HG03108 (cell line): ENCODE measurements at regions not wholly inside any gene's neighbourhood (a gene's known extent, or its start where the extent isn't known, plus 50 kb on each side); places are given as distances from the start of the nearest gene placed in this dataset.
"Not testable (repeated sequence)": the region's sequence is repeated elsewhere in the genome, so short reads cannot be mapped to it uniquely, and the experiment has no call there.

Source experiments
- ATAC-seq: cut with Tn5 transposase; IDR thresholded peaks from one replicate; pipeline ENCODE4 v1.9.1; 2021; ENCODE audit warnings: moderate library complexity; ENCODE audit not compliant: unreplicated experiment

GRCh38 chr5:87756951-87757350 lies 344.2 kb upstream of the CCNH start:
- ATAC-seq = no peak

GRCh38 chr5:87755360-87755759 lies 342.6 kb upstream of the CCNH start:
- ATAC-seq = no peak

GRCh38 chr5:87754009-87754757 lies 341.5 kb upstream of the CCNH start:
- ATAC-seq = no peak

- ATAC-seq = no peak
Measured at GRCh38 chr5:87752362-87752761, 339.6 kb upstream of the CCNH start.

- no peak for ATAC-seq
Measured at GRCh38 chr5:87751824-87752223, 339.1 kb upstream of the CCNH start.

- no peak for ATAC-seq
Measured at GRCh38 chr5:87746891-87747377, 334.2 kb upstream of the CCNH start.

GRCh38 chr5:87746341-87746740 lies 333.6 kb upstream of the CCNH start:
- no peak for ATAC-seq

- ATAC-seq = no peak
Measured at GRCh38 chr5:87741881-87742280, 329.2 kb upstream of the CCNH start.

- ATAC-seq = no peak
Measured at GRCh38 chr5:87735923-87736322, 323.2 kb upstream of the CCNH start.

- ATAC-seq = no peak
Measured at GRCh38 chr5:87733897-87734296, 321.2 kb upstream of the CCNH start.

- no peak for ATAC-seq
Measured at GRCh38 chr5:87732875-87733768, 320.4 kb upstream of the CCNH start.

- no peak for ATAC-seq
Measured at GRCh38 chr5:87729781-87730180, 317.1 kb upstream of the CCNH start.

GRCh38 chr5:87722286-87722685 lies 309.6 kb upstream of the CCNH start:
- ATAC-seq = no peak

GRCh38 chr5:87718224-87718925 lies 305.6 kb upstream of the CCNH start:
- not testable (repeated sequence) for ATAC-seq

- no peak for ATAC-seq
Measured at GRCh38 chr5:87717761-87718160, 305.0 kb upstream of the CCNH start.

- ATAC-seq = no peak
Measured at GRCh38 chr5:87705876-87706275, 293.1 kb upstream of the CCNH start.

- peak; percentile 76 for ATAC-seq
Measured at GRCh38 chr5:87686975-87687374, 274.2 kb upstream of the CCNH start.

- no peak for ATAC-seq
Measured at GRCh38 chr5:87686018-87686417, 273.3 kb upstream of the CCNH start.

- no peak for ATAC-seq
Measured at GRCh38 chr5:87674235-87674634, 261.5 kb upstream of the CCNH start.

- ATAC-seq = no peak
Measured at GRCh38 chr5:87671146-87671545, 258.4 kb upstream of the CCNH start.

- no peak for ATAC-seq
Measured at GRCh38 chr5:87665166-87665565, 252.4 kb upstream of the CCNH start.
